Panc1 (cell line): ENCODE measurements at regions not wholly inside any gene's neighbourhood (a gene's known extent, or its start where the extent isn't known, plus 50 kb on each side); places are given as distances from the start of the nearest gene placed in this dataset.

Source experiments
- ATAC-seq: fragments of 200-7000 bp; cut with Tn5 transposase; 2 replicates; pipeline ENCODE4 v1.9.1; 2020; ENCODE audit warnings: mild to moderate bottlenecking, moderate library complexity
- BruUV-seq: library from RNA; stranded (reverse); fragments of 400-500 nt; replicated peaks from 2 replicates; lab custom pipeline; 2021; lab: Mats Ljungman, UMichigan
- CTCF ChIA-PET: fragments of 300-600 bp; sonication (Branson Sonifier 250); formaldehyde crosslinking; loops from one replicate; lab custom pipeline; 2022; ENCODE audit warnings: antibody characterized with exemption; lab: Charles Lee
- POLR2A ChIA-PET: fragments of 300-600 bp; sonication (Branson Sonifier 250); formaldehyde crosslinking; loops from one replicate; lab custom pipeline; 2022; ENCODE audit warnings: antibody characterized with exemption; lab: Charles Lee
- DNase-seq: peaks from one replicate; pipeline ENCODE4 v3.0.0-alpha.2; 2010; ENCODE audit warnings: low read depth, low spot score
- H3K27ac ChIP-seq: 2 replicates; pipeline ENCODE4 v1.5.1; 2011; ENCODE audit warnings: mild to moderate bottlenecking, low read length, inconsistent platforms
- H3K27me3 ChIP-seq: fragments of 200-500 bp; sonication (Bioruptor generic); 2 replicates; pipeline ENCODE4 v1.6.0; 2014; ENCODE audit warnings: low read length, inconsistent platforms; ENCODE audit not compliant: control insufficient read depth, insufficient read depth
- H3K36me3 ChIP-seq: fragments of 200-500 bp; sonication (Bioruptor generic); 2 replicates; pipeline ENCODE4 v1.5.1; 2014; ENCODE audit warnings: inconsistent platforms, mild to moderate bottlenecking, low read length, moderate library complexity; ENCODE audit not compliant: control insufficient read depth, insufficient read depth
- H3K4me1 ChIP-seq: 2 replicates; pipeline ENCODE4 v1.5.1; 2011; ENCODE audit warnings: inconsistent platforms, mild to moderate bottlenecking, low read length, moderate library complexity; ENCODE audit not compliant: control insufficient read depth, insufficient read depth
- H3K4me3 ChIP-seq, 2 experiments: 2 replicates each; pipeline ENCODE4 v1.5.1; 2011 to 2012; ENCODE audit warnings: low read depth in 2 of 2, low read length in 2 of 2, mild to moderate bottlenecking in 2 of 2, inconsistent platforms in 1 of 2, moderate library complexity in 1 of 2
- H3K9me3 ChIP-seq: fragments of 200-500 bp; sonication (Bioruptor generic); 2 replicates; pipeline ENCODE4 v1.5.1; 2014; ENCODE audit warnings: low read depth, mild to moderate bottlenecking, inconsistent platforms, low read length, moderate library complexity; ENCODE audit not compliant: control insufficient read depth, insufficient read depth
- CTCF ChIP-seq: fragments of 450-650 bp; IDR thresholded peaks from 2 replicates; pipeline ENCODE4 v1.5.1; 2017; ENCODE audit warnings: mild to moderate bottlenecking
- POLR2AphosphoS5 ChIP-seq: IDR thresholded peaks from 2 replicates; pipeline ENCODE4 v1.6.1; 2012; ENCODE audit warnings: mild to moderate bottlenecking, low read depth, low read length, moderate library complexity
- REST ChIP-seq, 2 experiments: IDR thresholded peaks; 2 replicates each; pipeline ENCODE4 v1.6.1; 2011 to 2012; ENCODE audit warnings: low read depth in 2 of 2, control low read depth in 1 of 2, low read length in 1 of 2, mild to moderate bottlenecking in 1 of 2, moderate library complexity in 1 of 2; ENCODE audit not compliant: insufficient read depth in 1 of 2
- SIN3A ChIP-seq: IDR thresholded peaks from 2 replicates; pipeline ENCODE4 v1.6.1; 2012; ENCODE audit warnings: low read depth, mild to moderate bottlenecking, low read length, moderate library complexity, borderline replicate concordance; ENCODE audit not compliant: insufficient read depth
- TCF7L2 ChIP-seq: IDR thresholded peaks from 2 replicates; pipeline ENCODE4 v1.6.1; 2011; ENCODE audit warnings: mild to moderate bottlenecking, low read depth, low read length, inconsistent platforms
- in situ Hi-C: cut with HindIII; loops from 2 replicates; pipeline ENCODE4 v1.10.0; 2016; ENCODE audit warnings: low sequenced_read_pairs, low pct_unique_long_range_greater_than_20kb
- intact Hi-C: fragments of 100-400 bp; cut with micrococcal nuclease; formaldehyde crosslinking; loops from one replicate; pipeline ENCODE4 v1.10.0; 2022; ENCODE audit not compliant: unreplicated experiment

DNA sequence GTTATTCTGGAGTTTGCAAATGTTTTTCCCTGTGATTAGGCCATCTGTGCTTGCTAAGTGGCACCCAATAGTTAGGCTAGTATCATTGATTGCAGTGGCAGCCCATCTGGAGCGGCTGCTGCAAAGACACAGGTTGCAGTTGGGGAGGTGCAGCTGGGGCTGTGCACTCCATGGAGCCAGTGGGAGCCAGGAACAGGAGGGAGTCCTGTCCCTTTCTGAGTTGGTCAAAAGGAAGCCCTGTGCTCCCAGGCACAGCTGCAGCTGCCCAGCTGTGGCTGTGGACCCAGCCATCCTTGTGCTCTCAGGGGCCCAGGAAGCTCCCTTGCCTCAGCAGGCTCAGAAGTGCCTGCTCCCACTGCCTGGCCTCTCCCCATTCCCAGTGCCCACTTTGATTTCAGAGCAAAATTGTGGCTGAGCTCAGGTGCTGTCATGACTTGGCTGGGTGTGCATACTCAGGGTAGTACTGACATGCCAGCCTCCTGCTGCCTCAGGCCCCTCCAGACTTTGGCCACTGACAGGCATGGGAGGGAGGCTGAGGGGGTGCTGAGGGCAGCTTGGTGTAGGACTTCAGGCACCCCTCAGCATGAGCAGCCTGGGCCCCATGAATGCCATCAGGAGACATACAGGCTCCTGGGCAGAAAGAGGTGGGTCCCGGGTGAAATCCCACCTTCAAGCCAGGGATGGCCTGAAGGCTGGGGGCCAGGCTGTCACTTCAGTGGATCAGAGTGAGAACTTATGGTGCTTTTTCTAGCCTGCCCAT lies 270.6 kb downstream of the PCDH20 start:
- Histone ChIP-seq H3K27me3 (no peaks in the 10 kb centered on the region), H3K4me3 (no peak overlapping the region), H3K9me3 (no peaks in the 10 kb centered on the region), H3K27ac (no peak overlapping the region), H3K36me3 (no peaks in the 10 kb centered on the region), H3K4me1 (no peaks in the 10 kb centered on the region)
- no peak for ATAC-seq
- no TSS peak for BruUV-seq
- CTCF ChIA-PET = no interaction called here
- TF ChIP-seq REST (IDR thresholded peaks at IDR 0.05; ENCODE audit: insufficient read depth in 1 of 2, low read depth in 2 of 2, low read length in 1 of 2) (no peak), CTCF (no peak)
- POLR2A ChIA-PET = no interaction called here
- intact Hi-C loops (no loop called here), in situ Hi-C loops (no loop called here)
- no peak for DNase-seq

GRCh38 chr13:61144301-61144700 lies 271.3 kb downstream of the PCDH20 start:
- TF ChIP-seq REST (IDR thresholded peaks at IDR 0.05; ENCODE audit: insufficient read depth in 1 of 2, low read depth in 2 of 2, low read length in 1 of 2) (no peak), POLR2AphosphoS5 (no peak), CTCF (no peak), SIN3A (no peak), TCF7L2 (no peak)
- H3K36me3 ChIP-seq = no peaks in the 10 kb centered on the region
- in situ Hi-C loops = no loop called here
- CTCF ChIA-PET = no interaction called here
- H3K9me3 ChIP-seq = no peaks in the 10 kb centered on the region
- H3K27me3 ChIP-seq = no peaks in the 10 kb centered on the region
- POLR2A ChIA-PET = no interaction called here
- ATAC-seq (no peak), DNase-seq (no peak)
- intact Hi-C loops = no loop called here
- H3K27ac ChIP-seq = no peak overlapping the region
- BruUV-seq = no TSS peak
- H3K4me3 ChIP-seq = no peak overlapping the region
- no peaks in the 10 kb centered on the region for H3K4me1 ChIP-seq
